GM12878 (cell line): ENCODE measurements at regions not wholly inside any gene's neighbourhood (a gene's known extent, or its start where the extent isn't known, plus 50 kb on each side); places are given as distances from the start of the nearest gene placed in this dataset.

Source experiments
- ATAC-seq: fragments of 200-7000 bp; cut with Tn5 transposase; 3 replicates; pipeline ENCODE4 v1.9.1; 2020; ENCODE audit warnings: mild to moderate bottlenecking, moderate library complexity
- BruUV-seq: library from RNA; stranded (reverse); fragments of 400-500 nt; replicated peaks from 2 replicates; lab custom pipeline; 2021; lab: Mats Ljungman, UMichigan
- CTCF ChIA-PET: fragments of 300-600 bp; sonication (Branson Sonifier 250); formaldehyde crosslinking; extraction: SDS; loops from one replicate; lab custom pipeline; 2021; ENCODE audit warnings: inconsistent platforms; lab: Yijun Ruan, JAX
- POLR2A ChIA-PET: fragments of 350-600 bp; formaldehyde crosslinking; extraction: SDS; loops from one replicate; lab custom pipeline; 2021; ENCODE audit warnings: inconsistent platforms; lab: Charles Lee
- RAD21 ChIA-PET: fragments of 300-600 bp; sonication (Branson Sonifier 250); formaldehyde crosslinking; loops from one replicate; lab custom pipeline; 2023; ENCODE audit warnings: antibody characterized with exemption; ENCODE audit not compliant: unreplicated experiment; lab: Charles Lee
- SMC1A ChIA-PET: fragments of 300-600 bp; sonication (Branson Sonifier 250); formaldehyde crosslinking; loops from one replicate; lab custom pipeline; 2023; ENCODE audit not compliant: unreplicated experiment, uncharacterized antibody; lab: Charles Lee
- DNase-seq: peaks from one replicate; pipeline ENCODE4 v3.0.0-alpha.2; 2011; ENCODE audit warnings: low read depth, low spot score
- FAIRE-seq: peaks from 3 replicates; lab custom pipeline; 2011; peaks lifted over from hg19 to GRCh38; lab: Jason Lieb, UNC
- H2AFZ ChIP-seq: 2 replicates; pipeline ENCODE4 v1.6.0; 2011; ENCODE audit warnings: low read depth, low read length, control low read depth; ENCODE audit not compliant: control insufficient read depth
- H3K27ac ChIP-seq: 2 replicates; pipeline ENCODE4 v1.5.1; 2011; ENCODE audit warnings: control low read depth; ENCODE audit not compliant: control insufficient read depth, insufficient read depth
- H3K27me3 ChIP-seq, 2 experiments: replicated peaks in 1 of 2; 2 replicates each; pipeline versions ENCODE4 v1.6.0 to v1.6.1; 2011; ENCODE audit warnings: low read length in 1 of 2; ENCODE audit not compliant: control insufficient read depth in 2 of 2, insufficient read depth in 2 of 2
- H3K36me3 ChIP-seq, 2 experiments: 2 replicates each; pipeline ENCODE4 v1.5.1; 2011; ENCODE audit warnings: low read length in 1 of 2; ENCODE audit not compliant: control insufficient read depth in 2 of 2, insufficient read depth in 2 of 2
- H3K4me1 ChIP-seq: 2 replicates; pipeline ENCODE4 v1.6.1; 2011; ENCODE audit warnings: mild to moderate bottlenecking, low read length, moderate library complexity, mixed read lengths; ENCODE audit not compliant: control insufficient read depth, insufficient read depth
- H3K4me2 ChIP-seq: 2 replicates; pipeline ENCODE4 v1.6.0; 2011; ENCODE audit warnings: control low read depth; ENCODE audit not compliant: control insufficient read depth, insufficient read depth
- H3K4me3 ChIP-seq: fragments of 200-600 bp; sonication (generic); 2 replicates; pipeline ENCODE4 v1.5.1; 2016
- H3K79me2 ChIP-seq: 2 replicates; pipeline ENCODE4 v1.6.0; 2011; ENCODE audit warnings: low read length; ENCODE audit not compliant: control insufficient read depth, insufficient read depth
- H3K9ac ChIP-seq: 2 replicates; pipeline ENCODE4 v1.8.0; 2011; ENCODE audit warnings: low read length, control low read depth, mixed read lengths; ENCODE audit not compliant: control insufficient read depth, insufficient read depth
- H3K9me3 ChIP-seq: replicated peaks from 3 replicates; pipeline ENCODE4 v1.5.1; 2011; ENCODE audit warnings: mild to moderate bottlenecking, low read length; ENCODE audit not compliant: control insufficient read depth, insufficient read depth
- H4K20me1 ChIP-seq: 2 replicates; pipeline ENCODE4 v1.6.0; 2011; ENCODE audit not compliant: control insufficient read depth, insufficient read depth
- BACH1 ChIP-seq: fragments of 450-650 bp; IDR thresholded peaks from 2 replicates; pipeline ENCODE4 v1.6.1; 2017; ENCODE audit warnings: mild to moderate bottlenecking, borderline replicate concordance
- CBX3 ChIP-seq: fragments of 200-600 bp; sonication (generic); IDR thresholded peaks from 2 replicates; pipeline ENCODE4 v1.6.1; 2016; ENCODE audit warnings: low read depth, borderline replicate concordance
- CHD2 ChIP-seq: IDR thresholded peaks from 2 replicates; pipeline ENCODE4 v1.6.1; 2011; ENCODE audit warnings: low read depth, low read length, improper control_type of control experiment, borderline replicate concordance
- KDM1A ChIP-seq: fragments of 200-600 bp; sonication (generic); IDR thresholded peaks from 2 replicates; pipeline ENCODE4 v1.6.1; 2016; ENCODE audit warnings: borderline replicate concordance
- LARP7 ChIP-seq: fragments of 450-650 bp; IDR thresholded peaks from 2 replicates; pipeline ENCODE4 v1.6.1; 2017; ENCODE audit warnings: mild to moderate bottlenecking
- POLR2AphosphoS5 ChIP-seq: IDR thresholded peaks from 2 replicates; pipeline ENCODE4 v1.6.1; 2011; ENCODE audit warnings: mild to moderate bottlenecking, low read length, inconsistent platforms
- SP1 ChIP-seq: IDR thresholded peaks from one replicate; pipeline ENCODE4 v1.6.1; 2011; ENCODE audit warnings: low read depth, low read length
- STAT1 ChIP-seq: fragments of 450-650 bp; conservative IDR thresholded peaks from 2 replicates; pipeline ENCODE4 v1.6.1; 2014; ENCODE audit warnings: antibody characterized with exemption, mild to moderate bottlenecking
- ZBED1 ChIP-seq: IDR thresholded peaks from 2 replicates; pipeline ENCODE4 v1.6.1; 2016; ENCODE audit warnings: borderline replicate concordance
- WGBS: methylation state at CpG from one replicate; pipeline ENCODE4 v1.1.6; 2016; ENCODE audit warnings: low lambda C conversion rate; ENCODE audit not compliant: insufficient replicate concordance, insufficient coverage; ENCODE audit errors: missing lambda C conversion rate; 5-methylcytosine and 5-hydroxymethylcytosine counted together
- in situ Hi-C: fragments of 300-500 bp; cut with MboI; formaldehyde crosslinking; loops from 9 replicates; pipeline ENCODE4 v1.14.3; 2018; ENCODE audit warnings: mixed read lengths
- intact Hi-C: fragments of 100-400 bp; cut with micrococcal nuclease; formaldehyde crosslinking; loops from one replicate; pipeline ENCODE4 v1.14.2; 2022; ENCODE audit not compliant: unreplicated experiment
- TF ChIP-seq, protein P1 (sequence below): IDR thresholded peaks from 2 replicates; pipeline ENCODE4 v1.6.1; 2012; ENCODE audit warnings: mild to moderate bottlenecking, low read depth, low read length
- TF ChIP-seq, protein P2 (sequence below): fragments of 450-650 bp; IDR thresholded peaks from 2 replicates; pipeline ENCODE4 v1.6.1; 2018; ENCODE audit warnings: borderline replicate concordance, mild to moderate bottlenecking; ENCODE audit not compliant: partially characterized antibody
- TF ChIP-seq, protein P3 (sequence below): IDR thresholded peaks from 2 replicates; pipeline ENCODE4 v1.6.1; 2011; ENCODE audit warnings: mild to moderate bottlenecking, low read depth, low read length, moderate library complexity; ENCODE audit not compliant: insufficient replicate concordance
- TF ChIP-seq, protein P4 (sequence below): fragments of 150-350 bp; IDR thresholded peaks from 2 replicates; pipeline ENCODE4 v1.6.1; 2016; ENCODE audit warnings: low read depth, low read length
- TF ChIP-seq, protein P5 (sequence below): IDR thresholded peaks from 2 replicates; pipeline ENCODE4 v1.6.1; 2011; ENCODE audit warnings: borderline replicate concordance, low read depth, mild to moderate bottlenecking, moderate library complexity, mixed read lengths, low read length; ENCODE audit not compliant: insufficient read depth; ENCODE audit errors: extremely low read length

DNA sequence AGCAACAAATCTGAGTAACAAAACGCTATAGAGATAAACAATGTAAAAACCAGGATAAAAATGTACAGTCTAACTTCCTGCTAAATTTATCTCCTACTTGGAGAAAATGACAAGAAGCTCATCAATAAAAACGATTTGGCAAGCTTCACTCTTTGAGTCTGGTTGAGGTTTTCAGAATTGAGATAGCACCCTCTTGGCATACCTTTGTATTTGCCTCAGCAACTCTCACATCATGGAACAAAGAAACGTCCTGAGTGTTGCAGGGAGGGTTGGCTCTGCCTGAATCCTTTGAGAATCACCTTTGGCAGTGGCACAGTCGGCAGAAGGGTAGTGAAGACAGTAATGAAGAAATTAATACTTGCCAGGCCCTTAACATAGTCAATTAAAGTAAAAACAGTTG, 430.6 kb downstream of the GRB14 start:
- intact Hi-C loops, result no loop called here
- RAD21 ChIA-PET, result no interaction called here
- no peaks in the 10 kb centered on the region for H4K20me1 ChIP-seq
- DNase-seq, result no peak
- WGBS, result 14% methylated on average over 4 of the region's 4 CpGs
- no peak overlapping the region for H2AFZ ChIP-seq
- no peaks in the 10 kb centered on the region for H3K9me3 ChIP-seq
- in situ Hi-C loops, result no loop called here
- no peaks in the 10 kb centered on the region for H3K36me3 ChIP-seq
- H3K4me2 ChIP-seq, result no peak overlapping the region
- H3K27me3 ChIP-seq, result no peaks in the 10 kb centered on the region; a peak in 1 of 4 replicates
- CTCF ChIA-PET, result no interaction called here
- SMC1A ChIA-PET, result no interaction called here
- no peaks in the 10 kb centered on the region for H3K4me1 ChIP-seq
- no peak overlapping the region for H3K9ac ChIP-seq
- ATAC-seq, result no peak
- H3K79me2 ChIP-seq, result no peaks in the 10 kb centered on the region
- POLR2A ChIA-PET, result no interaction called here
- FAIRE-seq, result no peak
- no TSS peak for BruUV-seq
- no peak overlapping the region for H3K27ac ChIP-seq
- no peak overlapping the region for H3K4me3 ChIP-seq
- no peak for TF ChIP-seq BACH1
- TF ChIP-seq LARP7, result no peak
- TF ChIP-seq, protein P1, sequence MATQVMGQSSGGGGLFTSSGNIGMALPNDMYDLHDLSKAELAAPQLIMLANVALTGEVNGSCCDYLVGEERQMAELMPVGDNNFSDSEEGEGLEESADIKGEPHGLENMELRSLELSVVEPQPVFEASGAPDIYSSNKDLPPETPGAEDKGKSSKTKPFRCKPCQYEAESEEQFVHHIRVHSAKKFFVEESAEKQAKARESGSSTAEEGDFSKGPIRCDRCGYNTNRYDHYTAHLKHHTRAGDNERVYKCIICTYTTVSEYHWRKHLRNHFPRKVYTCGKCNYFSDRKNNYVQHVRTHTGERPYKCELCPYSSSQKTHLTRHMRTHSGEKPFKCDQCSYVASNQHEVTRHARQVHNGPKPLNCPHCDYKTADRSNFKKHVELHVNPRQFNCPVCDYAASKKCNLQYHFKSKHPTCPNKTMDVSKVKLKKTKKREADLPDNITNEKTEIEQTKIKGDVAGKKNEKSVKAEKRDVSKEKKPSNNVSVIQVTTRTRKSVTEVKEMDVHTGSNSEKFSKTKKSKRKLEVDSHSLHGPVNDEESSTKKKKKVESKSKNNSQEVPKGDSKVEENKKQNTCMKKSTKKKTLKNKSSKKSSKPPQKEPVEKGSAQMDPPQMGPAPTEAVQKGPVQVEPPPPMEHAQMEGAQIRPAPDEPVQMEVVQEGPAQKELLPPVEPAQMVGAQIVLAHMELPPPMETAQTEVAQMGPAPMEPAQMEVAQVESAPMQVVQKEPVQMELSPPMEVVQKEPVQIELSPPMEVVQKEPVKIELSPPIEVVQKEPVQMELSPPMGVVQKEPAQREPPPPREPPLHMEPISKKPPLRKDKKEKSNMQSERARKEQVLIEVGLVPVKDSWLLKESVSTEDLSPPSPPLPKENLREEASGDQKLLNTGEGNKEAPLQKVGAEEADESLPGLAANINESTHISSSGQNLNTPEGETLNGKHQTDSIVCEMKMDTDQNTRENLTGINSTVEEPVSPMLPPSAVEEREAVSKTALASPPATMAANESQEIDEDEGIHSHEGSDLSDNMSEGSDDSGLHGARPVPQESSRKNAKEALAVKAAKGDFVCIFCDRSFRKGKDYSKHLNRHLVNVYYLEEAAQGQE, result no peak
- no peak for TF ChIP-seq ZBED1
- no peak for TF ChIP-seq POLR2AphosphoS5
- TF ChIP-seq KDM1A, result no peak
- TF ChIP-seq, protein P2, sequence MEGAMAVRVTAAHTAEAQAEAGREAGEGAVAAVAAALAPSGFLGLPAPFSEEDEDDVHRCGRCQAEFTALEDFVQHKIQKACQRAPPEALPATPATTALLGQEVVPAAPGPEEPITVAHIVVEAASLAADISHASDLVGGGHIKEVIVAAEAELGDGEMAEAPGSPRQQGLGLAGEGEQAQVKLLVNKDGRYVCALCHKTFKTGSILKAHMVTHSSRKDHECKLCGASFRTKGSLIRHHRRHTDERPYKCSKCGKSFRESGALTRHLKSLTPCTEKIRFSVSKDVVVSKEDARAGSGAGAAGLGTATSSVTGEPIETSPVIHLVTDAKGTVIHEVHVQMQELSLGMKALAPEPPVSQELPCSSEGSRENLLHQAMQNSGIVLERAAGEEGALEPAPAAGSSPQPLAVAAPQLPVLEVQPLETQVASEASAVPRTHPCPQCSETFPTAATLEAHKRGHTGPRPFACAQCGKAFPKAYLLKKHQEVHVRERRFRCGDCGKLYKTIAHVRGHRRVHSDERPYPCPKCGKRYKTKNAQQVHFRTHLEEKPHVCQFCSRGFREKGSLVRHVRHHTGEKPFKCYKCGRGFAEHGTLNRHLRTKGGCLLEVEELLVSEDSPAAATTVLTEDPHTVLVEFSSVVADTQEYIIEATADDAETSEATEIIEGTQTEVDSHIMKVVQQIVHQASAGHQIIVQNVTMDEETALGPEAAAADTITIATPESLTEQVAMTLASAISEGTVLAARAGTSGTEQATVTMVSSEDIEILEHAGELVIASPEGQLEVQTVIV, result no peak
- TF ChIP-seq, protein P3, sequence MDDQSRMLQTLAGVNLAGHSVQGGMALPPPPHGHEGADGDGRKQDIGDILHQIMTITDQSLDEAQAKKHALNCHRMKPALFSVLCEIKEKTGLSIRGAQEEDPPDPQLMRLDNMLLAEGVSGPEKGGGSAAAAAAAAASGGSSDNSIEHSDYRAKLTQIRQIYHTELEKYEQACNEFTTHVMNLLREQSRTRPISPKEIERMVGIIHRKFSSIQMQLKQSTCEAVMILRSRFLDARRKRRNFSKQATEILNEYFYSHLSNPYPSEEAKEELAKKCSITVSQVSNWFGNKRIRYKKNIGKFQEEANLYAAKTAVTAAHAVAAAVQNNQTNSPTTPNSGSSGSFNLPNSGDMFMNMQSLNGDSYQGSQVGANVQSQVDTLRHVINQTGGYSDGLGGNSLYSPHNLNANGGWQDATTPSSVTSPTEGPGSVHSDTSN, result no peak
- TF ChIP-seq, protein P4, sequence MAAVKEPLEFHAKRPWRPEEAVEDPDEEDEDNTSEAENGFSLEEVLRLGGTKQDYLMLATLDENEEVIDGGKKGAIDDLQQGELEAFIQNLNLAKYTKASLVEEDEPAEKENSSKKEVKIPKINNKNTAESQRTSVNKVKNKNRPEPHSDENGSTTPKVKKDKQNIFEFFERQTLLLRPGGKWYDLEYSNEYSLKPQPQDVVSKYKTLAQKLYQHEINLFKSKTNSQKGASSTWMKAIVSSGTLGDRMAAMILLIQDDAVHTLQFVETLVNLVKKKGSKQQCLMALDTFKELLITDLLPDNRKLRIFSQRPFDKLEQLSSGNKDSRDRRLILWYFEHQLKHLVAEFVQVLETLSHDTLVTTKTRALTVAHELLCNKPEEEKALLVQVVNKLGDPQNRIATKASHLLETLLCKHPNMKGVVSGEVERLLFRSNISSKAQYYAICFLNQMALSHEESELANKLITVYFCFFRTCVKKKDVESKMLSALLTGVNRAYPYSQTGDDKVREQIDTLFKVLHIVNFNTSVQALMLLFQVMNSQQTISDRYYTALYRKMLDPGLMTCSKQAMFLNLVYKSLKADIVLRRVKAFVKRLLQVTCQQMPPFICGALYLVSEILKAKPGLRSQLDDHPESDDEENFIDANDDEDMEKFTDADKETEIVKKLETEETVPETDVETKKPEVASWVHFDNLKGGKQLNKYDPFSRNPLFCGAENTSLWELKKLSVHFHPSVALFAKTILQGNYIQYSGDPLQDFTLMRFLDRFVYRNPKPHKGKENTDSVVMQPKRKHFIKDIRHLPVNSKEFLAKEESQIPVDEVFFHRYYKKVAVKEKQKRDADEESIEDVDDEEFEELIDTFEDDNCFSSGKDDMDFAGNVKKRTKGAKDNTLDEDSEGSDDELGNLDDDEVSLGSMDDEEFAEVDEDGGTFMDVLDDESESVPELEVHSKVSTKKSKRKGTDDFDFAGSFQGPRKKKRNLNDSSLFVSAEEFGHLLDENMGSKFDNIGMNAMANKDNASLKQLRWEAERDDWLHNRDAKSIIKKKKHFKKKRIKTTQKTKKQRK, result no peak
- TF ChIP-seq STAT1, result no peak
- no peak for TF ChIP-seq CHD2
- TF ChIP-seq, protein P5, sequence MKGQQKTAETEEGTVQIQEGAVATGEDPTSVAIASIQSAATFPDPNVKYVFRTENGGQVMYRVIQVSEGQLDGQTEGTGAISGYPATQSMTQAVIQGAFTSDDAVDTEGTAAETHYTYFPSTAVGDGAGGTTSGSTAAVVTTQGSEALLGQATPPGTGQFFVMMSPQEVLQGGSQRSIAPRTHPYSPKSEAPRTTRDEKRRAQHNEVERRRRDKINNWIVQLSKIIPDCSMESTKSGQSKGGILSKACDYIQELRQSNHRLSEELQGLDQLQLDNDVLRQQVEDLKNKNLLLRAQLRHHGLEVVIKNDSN, result no peak
- TF ChIP-seq CBX3, result no peak
- TF ChIP-seq SP1, result no peak
